SH-SY5Y (cell line): ENCODE measurements at regions not wholly inside any gene's neighbourhood (a gene's known extent, or its start where the extent isn't known, plus 50 kb on each side); places are given as distances from the start of the nearest gene placed in this dataset.

Source experiments
- GATA2 ChIP-seq: IDR thresholded peaks from 2 replicates; pipeline ENCODE4 v1.6.1; 2011; ENCODE audit warnings: mild to moderate bottlenecking, low read depth, low read length
- GATA3 ChIP-seq: IDR thresholded peaks from 2 replicates; pipeline ENCODE4 v1.6.1; 2011; ENCODE audit warnings: low read depth, mild to moderate bottlenecking, low read length, moderate library complexity

DNA sequence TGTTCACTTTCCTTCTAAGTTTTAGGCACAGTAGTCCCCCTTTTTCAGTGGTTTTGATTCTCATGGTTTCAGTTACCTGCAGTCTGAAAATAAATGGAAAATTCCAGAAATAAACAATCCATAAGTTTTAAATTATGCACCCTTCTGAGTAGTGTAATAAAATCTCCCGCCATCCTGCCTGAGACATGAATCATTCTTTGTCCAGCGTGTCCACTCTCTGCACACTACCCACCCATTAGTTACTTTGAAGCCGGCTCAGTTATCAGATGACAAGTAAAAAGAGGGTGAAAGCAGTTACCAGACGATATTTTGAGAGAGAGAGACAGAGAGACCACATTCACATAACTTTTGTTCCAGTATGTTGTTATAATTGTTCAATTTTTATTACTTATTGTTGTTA lies 400.5 kb downstream of the TMX3 start:
- TF ChIP-seq GATA3: no peak
- TF ChIP-seq GATA2: no peak

DNA sequence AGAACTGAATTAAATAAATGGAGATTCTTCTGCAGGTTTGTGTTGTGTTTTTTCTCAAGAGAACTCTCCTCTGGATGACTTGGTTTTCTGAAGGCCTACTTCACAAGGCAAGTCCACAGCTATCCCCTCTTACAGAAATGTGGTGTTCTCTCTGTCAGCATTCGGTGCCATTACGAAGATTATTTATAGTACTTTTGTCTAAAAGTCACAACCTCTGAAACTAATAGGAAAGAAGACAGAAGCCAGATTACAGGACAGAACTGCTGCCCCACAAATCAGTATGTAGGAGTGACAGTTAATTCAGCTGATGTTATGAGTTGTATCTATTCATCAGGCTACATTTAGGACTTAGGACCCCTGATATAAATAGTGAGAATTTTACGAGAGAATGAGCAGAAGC lies 413.5 kb downstream of the TMX3 start:
- TF ChIP-seq GATA3 (no peak), GATA2 (no peak)

DNA sequence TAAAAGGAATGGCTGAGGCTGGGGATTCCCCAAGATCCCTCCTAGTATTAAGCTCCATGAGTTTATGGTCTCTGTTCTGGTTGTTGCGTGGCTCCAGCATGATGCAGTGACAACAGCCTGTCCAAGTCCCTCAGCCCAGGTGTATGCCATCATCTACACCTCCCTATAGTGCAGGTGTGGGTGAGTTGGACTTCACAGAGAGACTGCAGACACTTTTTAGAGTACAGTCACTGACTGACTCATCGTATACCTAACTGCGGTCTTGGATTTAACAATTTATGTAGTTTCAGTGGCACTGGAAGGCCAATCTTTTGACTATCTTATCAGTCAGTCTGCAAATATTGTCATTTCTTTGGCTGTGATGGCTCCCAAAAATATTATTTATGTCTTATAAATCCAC lies 415.0 kb downstream of the TMX3 start:
- TF ChIP-seq GATA3 (no peak), GATA2 (no peak)

DNA sequence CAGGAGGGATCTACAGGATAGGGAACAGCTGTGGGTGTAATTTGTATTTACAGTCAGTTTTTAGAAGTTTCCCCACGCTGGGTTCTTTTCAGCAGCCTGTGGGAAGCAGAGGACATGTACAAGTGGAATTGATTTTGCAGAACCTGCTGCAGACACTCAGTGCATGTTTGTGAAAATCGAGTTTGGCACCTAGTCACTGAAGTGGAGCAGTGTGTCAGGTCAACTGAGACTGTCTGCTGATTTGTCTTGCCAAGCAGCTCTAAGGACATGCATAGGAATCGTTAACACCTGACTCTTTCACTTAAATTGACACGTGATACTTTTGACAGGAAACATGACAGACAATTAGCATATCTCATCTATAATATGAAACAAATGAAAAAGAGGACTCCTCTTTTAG lies 416.6 kb downstream of the TMX3 start:
- no peak for TF ChIP-seq GATA2
- TF ChIP-seq GATA3: no peak

DNA sequence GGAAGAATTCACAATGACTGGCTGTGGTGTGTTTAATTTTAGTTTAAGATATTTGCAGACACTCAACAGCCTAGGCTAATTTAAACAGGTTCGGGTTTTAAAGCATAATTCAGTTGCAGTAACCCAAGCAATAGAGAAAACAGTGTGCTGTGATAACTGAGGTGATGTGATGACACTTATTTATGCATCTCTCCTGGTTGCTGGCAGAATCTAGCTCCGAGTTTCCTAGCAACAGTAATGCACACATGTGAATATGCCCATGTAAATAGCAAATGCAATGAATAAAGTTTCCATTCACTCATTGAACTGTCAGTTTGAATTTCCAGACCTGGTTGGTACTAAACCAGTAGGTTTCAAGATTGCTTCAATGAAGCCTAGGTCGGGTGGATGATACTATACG lies 426.5 kb downstream of the TMX3 start:
- no peak for TF ChIP-seq GATA3
- TF ChIP-seq GATA2: no peak

DNA sequence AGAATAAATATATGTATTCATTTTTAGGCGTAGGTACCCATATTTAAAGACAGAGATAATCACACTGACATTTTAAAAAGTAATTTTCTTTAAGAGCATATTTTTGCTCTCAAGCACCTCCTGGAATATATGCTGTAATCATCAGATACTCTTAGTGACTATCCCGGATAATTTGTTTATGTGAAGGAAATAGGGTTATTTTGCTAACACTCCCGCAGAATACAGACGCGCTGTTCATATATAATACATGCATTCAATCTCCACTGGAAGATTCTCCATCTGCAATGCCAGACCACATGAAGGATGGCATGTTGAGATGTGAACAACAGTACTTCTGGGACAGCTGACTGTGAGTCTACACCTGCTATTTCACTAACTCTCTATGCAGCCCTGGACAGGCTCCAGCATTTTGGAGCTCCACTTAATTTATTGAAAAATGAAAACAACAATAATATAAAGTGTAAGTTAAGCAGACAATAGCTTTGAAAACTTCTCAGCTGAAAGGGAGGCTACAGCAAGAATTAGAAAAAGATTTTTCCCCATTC lies 430.6 kb downstream of the TMX3 start:
- TF ChIP-seq GATA2 (no peak), GATA3 (no peak)

DNA sequence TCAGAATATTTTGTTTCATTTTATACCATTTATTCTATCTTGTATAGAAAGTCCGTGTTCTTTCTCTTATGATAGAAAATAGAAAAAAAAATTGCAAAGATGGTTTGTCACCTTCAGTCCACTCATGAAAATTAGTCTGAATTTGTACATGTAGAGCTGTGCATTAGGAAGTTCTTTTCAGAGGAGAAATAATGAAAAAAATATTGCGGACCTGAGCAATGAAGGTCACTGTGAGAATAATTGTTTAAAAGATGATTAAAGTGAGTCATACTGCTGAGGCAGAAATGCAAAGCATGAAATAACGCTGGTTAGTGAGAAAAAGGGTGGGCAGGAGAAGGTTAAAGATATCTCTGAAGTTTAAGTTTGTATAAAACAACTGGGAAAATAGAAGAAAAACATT lies 431.1 kb downstream of the TMX3 start:
- TF ChIP-seq GATA3: no peak
- TF ChIP-seq GATA2: no peak

DNA sequence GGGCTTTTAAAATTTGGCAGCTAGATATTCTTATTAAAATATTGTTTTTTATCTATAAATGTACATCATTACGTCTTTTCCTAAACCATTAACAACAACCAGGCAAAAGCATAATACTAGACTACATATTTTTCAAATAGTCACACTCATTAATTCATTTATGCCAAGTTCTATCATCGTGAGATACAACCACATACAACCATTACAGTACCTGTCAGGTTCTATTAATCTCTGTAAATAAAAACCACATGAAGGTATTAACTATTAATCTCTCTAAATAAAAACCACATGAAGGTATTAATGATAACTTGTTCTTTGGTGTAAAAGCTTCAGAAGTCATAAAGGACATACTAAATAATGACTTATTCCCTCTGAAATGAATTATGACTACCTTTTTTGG lies 432.7 kb downstream of the TMX3 start:
- TF ChIP-seq GATA3 (no peak), GATA2 (no peak)

DNA sequence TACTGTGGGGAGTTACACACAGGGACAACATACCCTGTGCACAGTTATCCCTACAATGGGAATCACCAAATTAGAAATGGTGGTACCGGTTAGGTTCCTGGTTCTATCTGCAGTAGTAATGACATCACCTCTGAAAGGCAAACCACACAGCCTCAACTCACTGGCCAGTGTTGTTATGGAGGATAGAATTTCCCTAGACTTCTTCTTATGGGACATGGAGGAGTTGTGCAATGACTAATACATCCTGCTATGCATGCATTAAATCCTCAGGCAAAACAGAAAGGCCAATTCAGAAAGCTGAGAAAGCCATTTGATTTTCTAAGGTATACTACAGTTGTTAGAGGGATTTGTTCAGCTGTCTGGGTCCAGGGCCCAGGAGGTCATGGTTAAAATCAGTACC lies 439.3 kb downstream of the TMX3 start:
- no peak for TF ChIP-seq GATA2
- TF ChIP-seq GATA3: no peak

DNA sequence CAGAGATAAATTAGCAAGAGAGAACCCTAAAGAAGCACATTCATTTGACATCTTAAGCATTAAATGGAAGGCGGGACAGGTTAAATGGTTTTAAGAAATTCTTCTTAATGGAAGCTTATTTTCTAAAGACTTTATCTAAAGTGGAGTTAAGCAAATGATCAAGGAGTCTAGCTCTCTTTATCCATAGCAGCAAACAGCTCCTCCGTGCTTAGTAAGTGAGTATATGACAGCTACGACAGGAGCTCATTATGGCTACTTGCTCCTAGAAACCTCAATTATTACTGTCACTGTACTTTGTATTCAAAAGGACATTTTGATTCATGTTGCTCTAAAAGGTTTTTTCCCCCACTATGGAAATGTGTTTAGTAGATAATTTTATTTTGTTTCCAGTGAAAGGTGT lies 444.9 kb downstream of the TMX3 start:
- TF ChIP-seq GATA3 (no peak), GATA2 (no peak)

DNA sequence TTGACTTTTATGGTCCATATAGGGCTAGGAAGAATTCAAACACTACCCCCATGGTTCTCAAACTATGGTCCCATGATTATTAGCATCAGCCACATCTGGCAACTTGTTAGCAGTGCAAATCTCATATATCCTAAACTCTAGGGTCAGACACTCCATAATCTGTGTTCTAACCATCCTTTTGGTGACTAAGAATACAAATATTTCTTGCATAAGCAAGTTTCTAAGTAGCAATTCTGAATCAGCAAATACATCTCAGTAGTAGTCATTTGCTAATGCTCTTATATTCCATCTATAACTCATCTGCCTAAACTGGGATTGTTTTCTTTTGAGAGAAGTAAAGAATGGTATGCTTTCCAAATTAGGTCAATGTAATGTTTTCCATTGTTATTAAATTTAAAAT lies 447.3 kb downstream of the TMX3 start:
- no peak for TF ChIP-seq GATA2
- TF ChIP-seq GATA3: no peak

DNA sequence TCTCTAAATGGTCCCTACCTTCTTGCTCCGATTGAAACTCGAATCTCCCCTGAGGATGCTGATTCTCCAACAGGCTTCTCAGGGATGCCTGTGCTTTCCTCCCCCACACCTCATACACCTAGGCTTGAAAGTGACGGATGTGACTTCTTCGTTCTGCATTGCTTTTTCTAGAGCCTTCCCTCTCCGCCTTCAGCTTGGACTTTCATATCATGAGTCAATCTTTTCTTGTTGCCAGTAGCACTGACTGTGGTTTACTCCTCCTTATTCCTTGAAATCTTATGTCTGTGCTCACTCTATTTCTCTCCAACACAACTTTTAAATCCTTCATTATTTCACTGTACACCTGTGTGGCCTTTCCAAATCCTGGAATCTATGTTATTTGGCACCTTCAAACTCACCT lies 451.4 kb downstream of the TMX3 start:
- TF ChIP-seq GATA2: no peak
- no peak for TF ChIP-seq GATA3

DNA sequence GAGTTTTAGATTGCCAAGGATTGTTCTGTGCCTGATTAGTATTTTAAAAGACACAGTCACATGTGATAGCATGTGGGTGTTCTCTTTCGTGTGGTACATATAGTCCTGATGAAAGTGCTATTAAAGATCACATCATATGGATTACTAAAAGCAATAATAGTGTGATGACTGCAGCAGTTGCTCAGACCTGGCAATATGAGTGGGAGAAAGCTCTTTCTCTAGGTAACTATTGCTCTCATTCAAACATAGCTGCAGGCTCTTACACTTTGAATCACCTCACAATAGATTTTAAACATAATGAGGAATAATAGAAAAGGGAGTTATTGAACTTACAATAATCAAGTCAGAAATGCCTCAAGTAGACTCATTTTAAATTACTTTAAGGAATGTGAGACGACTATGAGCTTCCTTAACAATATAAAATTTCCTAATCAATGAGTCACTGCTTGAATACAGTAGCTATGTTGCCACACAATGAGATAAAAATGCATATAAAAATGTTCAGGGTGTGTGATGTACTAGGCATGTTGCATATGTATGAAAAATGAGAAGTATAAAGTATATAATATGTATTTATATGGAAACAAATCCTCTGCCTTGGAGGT lies 452.1 kb downstream of the TMX3 start:
- no peak for TF ChIP-seq GATA3
- no peak for TF ChIP-seq GATA2

DNA sequence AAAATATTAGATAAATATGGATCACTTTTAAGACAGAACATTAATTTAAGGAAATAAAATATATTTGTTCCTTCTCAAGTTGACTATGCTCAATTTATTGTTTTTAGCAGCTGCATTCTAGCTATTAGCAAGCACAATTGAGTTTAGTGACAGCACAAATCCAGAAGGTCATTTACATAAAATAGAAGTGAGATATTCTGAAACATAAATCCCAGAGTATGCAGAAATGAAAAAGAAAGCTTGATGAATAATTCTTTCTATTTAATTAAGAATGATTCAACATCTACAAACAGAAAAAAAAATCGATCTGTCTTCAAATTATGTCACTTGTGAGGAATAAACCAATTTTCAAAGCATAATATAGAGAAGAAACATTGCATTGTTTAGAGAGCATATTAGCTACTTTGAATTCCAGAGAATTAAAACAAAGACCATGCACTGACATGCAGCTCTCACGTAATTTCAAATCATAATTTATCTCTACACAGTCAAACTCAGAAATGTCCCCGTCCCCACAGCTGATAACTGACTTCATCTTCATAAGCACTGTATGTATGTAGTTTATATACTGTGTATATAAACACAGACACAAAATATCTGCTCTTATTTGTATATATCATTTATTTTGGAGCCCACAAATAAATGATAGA lies 458.4 kb downstream of the TMX3 start:
- TF ChIP-seq GATA2 (no peak), GATA3 (no peak)

DNA sequence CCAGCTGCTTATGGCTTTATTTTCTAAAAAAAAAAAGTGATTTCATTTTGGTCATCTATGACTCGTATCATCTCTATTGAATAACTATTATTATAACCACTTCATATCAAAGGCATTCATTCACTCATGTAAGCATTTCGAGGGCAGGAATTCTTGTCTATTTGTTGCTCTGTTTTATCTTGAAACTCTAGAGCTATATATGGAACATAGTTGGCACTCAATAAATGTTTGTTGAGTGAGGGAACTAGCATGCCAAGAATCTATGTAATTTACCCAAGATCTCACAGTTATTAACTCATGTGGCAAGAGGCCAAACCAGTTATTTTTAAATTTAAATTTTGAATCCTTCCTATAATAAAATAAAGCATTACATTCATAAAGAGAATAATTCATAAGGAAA lies 470.1 kb downstream of the TMX3 start:
- TF ChIP-seq GATA3 (no peak), GATA2 (no peak)
